ENCODE measurements at regions not wholly inside any gene's neighbourhood (a gene's known extent, or its start where the extent isn't known, plus 50 kb on each side); places are given as distances from the start of the nearest gene placed in this dataset.

- TF ChIP-seq CTCF (IDR thresholded peaks at IDR 0.05; ENCODE audit: extremely low read depth, insufficient read depth, missing control alignments) = no peak
- no peak for DNase-seq (ENCODE audit: low spot score)
- in situ Hi-C loops (cut with MboI; ENCODE audit: low pct_unique_long_range_greater_than_20kb, low sequenced_read_pairs, unreplicated experiment) = no loop called here
Measured at GRCh38 chr1:82931006-82931405, 1067.9 kb downstream of the TTLL7 start.

GRCh38 chr1:82927753-82928152 is 1071.2 kb downstream of the TTLL7 start:
- no peak for TF ChIP-seq CTCF (IDR thresholded peaks at IDR 0.05; ENCODE audit: extremely low read depth, insufficient read depth, missing control alignments)
- in situ Hi-C loops (cut with MboI; ENCODE audit: low pct_unique_long_range_greater_than_20kb, low sequenced_read_pairs, unreplicated experiment) = no loop called here
- DNase-seq (ENCODE audit: low spot score) = no peak

- DNase-seq (ENCODE audit: low spot score) = no peak
- no peak for TF ChIP-seq CTCF (IDR thresholded peaks at IDR 0.05; ENCODE audit: extremely low read depth, insufficient read depth, missing control alignments)
- in situ Hi-C loops (cut with MboI; ENCODE audit: low pct_unique_long_range_greater_than_20kb, low sequenced_read_pairs, unreplicated experiment) = no loop called here
Measured at GRCh38 chr1:82924666-82925065, 1074.3 kb downstream of the TTLL7 start.

- no peak for TF ChIP-seq CTCF (IDR thresholded peaks at IDR 0.05; ENCODE audit: extremely low read depth, insufficient read depth, missing control alignments)
- no peak for DNase-seq (ENCODE audit: low spot score)
- in situ Hi-C loops (cut with MboI; ENCODE audit: low pct_unique_long_range_greater_than_20kb, low sequenced_read_pairs, unreplicated experiment) = no loop called here
Measured at GRCh38 chr1:82923931-82924330, 1075.0 kb downstream of the TTLL7 start.

- no peak for DNase-seq (ENCODE audit: low spot score)
- no peak for TF ChIP-seq CTCF (IDR thresholded peaks at IDR 0.05; ENCODE audit: extremely low read depth, insufficient read depth, missing control alignments)
- in situ Hi-C loops (cut with MboI; ENCODE audit: low pct_unique_long_range_greater_than_20kb, low sequenced_read_pairs, unreplicated experiment) = no loop called here
Measured at GRCh38 chr1:82921759-82922158, 1077.2 kb downstream of the TTLL7 start.

- no peak for TF ChIP-seq CTCF (IDR thresholded peaks at IDR 0.05; ENCODE audit: extremely low read depth, insufficient read depth, missing control alignments)
- in situ Hi-C loops (cut with MboI; ENCODE audit: low pct_unique_long_range_greater_than_20kb, low sequenced_read_pairs, unreplicated experiment) = no loop called here
- no peak for DNase-seq (ENCODE audit: low spot score)
Measured at GRCh38 chr1:82920418-82921248, 1078.3 kb downstream of the TTLL7 start.

Measured in GM13977 (cell line).